BJ (cell line): ENCODE measurements at regions not wholly inside any gene's neighbourhood (a gene's known extent, or its start where the extent isn't known, plus 50 kb on each side); places are given as distances from the start of the nearest gene placed in this dataset.
A peak's percentile ranks its signal among the peaks of the same experiment; 100 is the strongest.

ENCODE experiments used
- CTCF ChIA-PET: fragments of 350-600 bp; formaldehyde crosslinking; extraction: SDS; loops from one replicate; lab custom pipeline; 2021; ENCODE audit warnings: antibody characterized with exemption, inconsistent platforms; lab: Yijun Ruan, JAX
- POLR2A ChIA-PET: fragments of 300-600 bp; sonication (Branson Sonifier 250); formaldehyde crosslinking; extraction: SDS; loops from one replicate; lab custom pipeline; 2021; ENCODE audit warnings: antibody characterized with exemption; lab: Charles Lee
- DNase-seq: peaks from one replicate; pipeline ENCODE4 v3.0.0-alpha.2; 2011; ENCODE audit warnings: low read depth
- H3K27me3 ChIP-seq: 2 replicates; pipeline ENCODE4 v1.6.0; 2011; ENCODE audit warnings: low read length; ENCODE audit not compliant: control insufficient read depth, insufficient read depth
- H3K36me3 ChIP-seq: 2 replicates; pipeline ENCODE4 v1.5.1; 2011; ENCODE audit warnings: low read length; ENCODE audit not compliant: control insufficient read depth, insufficient read depth
- H3K4me3 ChIP-seq: 2 replicates; pipeline ENCODE4 v1.5.1; 2011; ENCODE audit warnings: low read depth, mild to moderate bottlenecking, control low read depth, low read length
- TF ChIP-seq, protein P1 (sequence below): IDR thresholded peaks from 2 replicates; pipeline ENCODE4 v1.5.1; 2011; ENCODE audit warnings: low read depth, mild to moderate bottlenecking, control low read depth, inconsistent platforms, low read length, moderate library complexity; ENCODE audit not compliant: insufficient read depth

- no peaks in the 10 kb centered on the region for H3K36me3 ChIP-seq
- DNase-seq = no peak
- no peak overlapping the region for H3K4me3 ChIP-seq
- H3K27me3 ChIP-seq = no peaks in the 10 kb centered on the region
- CTCF ChIA-PET = interaction anchor here (1.3 to 2.1 kb wide), 2 partner anchors 44 to 235 kb away, joined by 6 to 16 read pairs; no protein-coding TSS in a partner anchor
- TF ChIP-seq, protein P1, sequence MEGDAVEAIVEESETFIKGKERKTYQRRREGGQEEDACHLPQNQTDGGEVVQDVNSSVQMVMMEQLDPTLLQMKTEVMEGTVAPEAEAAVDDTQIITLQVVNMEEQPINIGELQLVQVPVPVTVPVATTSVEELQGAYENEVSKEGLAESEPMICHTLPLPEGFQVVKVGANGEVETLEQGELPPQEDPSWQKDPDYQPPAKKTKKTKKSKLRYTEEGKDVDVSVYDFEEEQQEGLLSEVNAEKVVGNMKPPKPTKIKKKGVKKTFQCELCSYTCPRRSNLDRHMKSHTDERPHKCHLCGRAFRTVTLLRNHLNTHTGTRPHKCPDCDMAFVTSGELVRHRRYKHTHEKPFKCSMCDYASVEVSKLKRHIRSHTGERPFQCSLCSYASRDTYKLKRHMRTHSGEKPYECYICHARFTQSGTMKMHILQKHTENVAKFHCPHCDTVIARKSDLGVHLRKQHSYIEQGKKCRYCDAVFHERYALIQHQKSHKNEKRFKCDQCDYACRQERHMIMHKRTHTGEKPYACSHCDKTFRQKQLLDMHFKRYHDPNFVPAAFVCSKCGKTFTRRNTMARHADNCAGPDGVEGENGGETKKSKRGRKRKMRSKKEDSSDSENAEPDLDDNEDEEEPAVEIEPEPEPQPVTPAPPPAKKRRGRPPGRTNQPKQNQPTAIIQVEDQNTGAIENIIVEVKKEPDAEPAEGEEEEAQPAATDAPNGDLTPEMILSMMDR = no peak
- POLR2A ChIA-PET = no interaction called here
These were observed 50.0 kb upstream of the RNU6ATAC start for GRCh38 chr9:134214386-134214765.

GRCh38 chr9:134214766-134215419, 50.5 kb upstream of the RNU6ATAC start:
- DNase-seq = no peak
- ChIA-PET CTCF (interaction anchor here (0.9 to 2.1 kb wide), 5 partner anchors 8 to 235 kb away, joined by 3 to 16 read pairs (median 6); no protein-coding TSS in a partner anchor), POLR2A (no interaction called here)
- Histone ChIP-seq H3K27me3 (no peaks in the 10 kb centered on the region), H3K4me3 (no peak overlapping the region), H3K36me3 (no peaks in the 10 kb centered on the region)
- TF ChIP-seq, protein P1 = no peak

DNA sequence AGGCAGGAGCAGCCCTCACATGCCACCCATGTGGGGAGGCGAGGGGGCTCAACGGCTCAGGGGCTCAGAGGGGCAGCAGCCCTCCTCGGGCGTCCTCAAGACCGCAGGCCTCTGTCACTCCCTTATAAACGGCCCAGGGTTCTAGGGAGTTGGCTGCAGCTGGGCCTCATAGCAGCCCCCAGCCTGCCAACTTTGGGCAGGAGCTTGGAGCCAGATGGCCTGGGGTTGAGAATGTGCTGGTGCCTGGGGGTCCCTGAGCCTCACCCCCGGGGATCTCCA, 51.0 kb upstream of the RNU6ATAC start:
- CTCF ChIA-PET = interaction anchor here (0.8 to 2.1 kb wide), 5 partner anchors 9 to 228 kb away, joined by 3 to 16 read pairs (median 4); no protein-coding TSS in a partner anchor

GRCh38 chr9:134215699-134216448, 51.5 kb upstream of the RNU6ATAC start:
- no peak overlapping the region for H3K4me3 ChIP-seq
- H3K36me3 ChIP-seq = no peaks in the 10 kb centered on the region
- DNase-seq = peak; percentile 65
- ChIA-PET CTCF (interaction anchor here (0.8 to 2.1 kb wide), 5 partner anchors 9 to 227 kb away, joined by 3 to 16 read pairs (median 4); no protein-coding TSS in a partner anchor), POLR2A (no interaction called here)
- H3K27me3 ChIP-seq = peaks cover 3% of the 10 kb centered on the region; the same call in 1 of the 2 replicates
- TF ChIP-seq, protein P1 = no peak

More for the DNA sequence above, 51.0 kb upstream of the RNU6ATAC start:
- no peaks in the 10 kb centered on the region for H3K36me3 ChIP-seq
- no peak overlapping the region for H3K4me3 ChIP-seq
- no peak for DNase-seq
- POLR2A ChIA-PET = no interaction called here
- TF ChIP-seq, protein P1 = no peak
- H3K27me3 ChIP-seq = no peaks in the 10 kb centered on the region

- POLR2A ChIA-PET = no interaction called here
- H3K27me3 ChIP-seq = peaks cover 3% of the 10 kb centered on the region; the same call in 1 of the 2 replicates
- CTCF ChIA-PET = interaction anchor here (1.7 to 2.1 kb wide), 2 partner anchors 46 to 227 kb away, joined by 11 to 16 read pairs; no protein-coding TSS in a partner anchor
- no peak for DNase-seq
- H3K4me3 ChIP-seq = no peak overlapping the region
- TF ChIP-seq, protein P1 = no peak
- H3K36me3 ChIP-seq = no peaks in the 10 kb centered on the region
These were observed 52.1 kb upstream of the RNU6ATAC start for GRCh38 chr9:134216449-134216951.
